IPS DF 19.7 (cell line): ENCODE measurements at regions not wholly inside any gene's neighbourhood (a gene's known extent, or its start where the extent isn't known, plus 50 kb on each side); places are given as distances from the start of the nearest gene placed in this dataset.

Experiments used
- DNase-seq: peaks from one replicate; pipeline ENCODE4 v3.0.0-alpha.2; 2013; ENCODE audit warnings: low read depth, low spot score

DNA sequence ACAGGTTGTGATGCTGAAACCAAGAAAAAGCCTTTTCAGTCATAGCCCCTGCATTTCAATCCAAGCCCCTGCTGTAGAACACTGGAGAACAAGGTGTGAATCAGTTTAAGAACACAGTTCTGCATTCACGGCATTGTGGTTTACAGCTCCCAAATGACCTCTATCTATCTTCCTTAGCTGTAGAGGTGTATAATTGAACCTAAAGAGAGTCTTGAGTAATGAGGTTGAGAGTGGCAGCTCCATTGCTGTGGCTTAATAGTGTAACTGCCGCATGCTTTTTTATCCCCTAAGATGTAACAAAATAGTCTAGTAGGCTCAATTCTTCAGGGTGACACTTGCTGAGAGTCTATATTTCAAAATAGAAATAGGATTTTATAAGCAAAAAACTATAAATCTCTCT, 121.3 kb upstream of the EPHA4 start:
- no peak for DNase-seq

DNA sequence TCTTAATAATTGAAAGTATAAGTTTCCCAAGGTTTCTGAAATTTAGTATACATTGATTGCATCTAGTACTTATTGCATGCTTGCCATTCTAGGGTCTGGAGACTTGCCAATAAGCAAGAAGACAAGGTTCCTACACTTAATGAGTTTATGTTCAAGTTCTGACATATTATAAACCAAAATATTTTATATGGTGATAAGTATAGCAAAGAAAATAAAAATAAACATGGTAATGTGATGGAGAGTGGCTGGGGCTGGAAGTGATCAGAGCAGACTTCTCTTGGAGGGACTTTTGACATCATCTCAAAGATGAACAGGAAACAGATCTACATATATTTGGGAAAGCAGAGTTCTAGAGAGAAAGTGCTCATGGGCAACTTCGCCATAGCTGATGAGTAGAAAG, 119.5 kb upstream of the EPHA4 start:
- DNase-seq, result no peak

- no peak for DNase-seq
These were observed 117.0 kb upstream of the EPHA4 start for GRCh38 chr2:221689140-221689539.

DNA sequence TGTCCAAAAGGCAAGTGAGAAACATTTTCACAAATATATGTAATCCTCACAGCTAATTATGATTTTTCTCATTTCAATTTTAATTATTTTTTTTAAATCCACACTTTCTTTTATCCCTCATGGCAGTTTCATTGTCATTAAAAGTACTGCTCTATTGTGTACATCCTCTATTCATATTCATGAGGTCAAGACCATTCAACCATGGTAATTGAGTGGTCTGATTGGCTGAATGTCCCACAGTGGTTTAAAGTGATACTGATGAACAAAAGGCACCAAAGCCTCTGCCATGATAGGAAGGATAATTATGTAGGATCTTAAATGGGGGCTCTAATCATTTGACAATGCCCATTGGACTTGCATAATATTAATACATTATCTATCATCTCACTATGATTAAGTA, 108.4 kb upstream of the EPHA4 start:
- no peak for DNase-seq

DNA sequence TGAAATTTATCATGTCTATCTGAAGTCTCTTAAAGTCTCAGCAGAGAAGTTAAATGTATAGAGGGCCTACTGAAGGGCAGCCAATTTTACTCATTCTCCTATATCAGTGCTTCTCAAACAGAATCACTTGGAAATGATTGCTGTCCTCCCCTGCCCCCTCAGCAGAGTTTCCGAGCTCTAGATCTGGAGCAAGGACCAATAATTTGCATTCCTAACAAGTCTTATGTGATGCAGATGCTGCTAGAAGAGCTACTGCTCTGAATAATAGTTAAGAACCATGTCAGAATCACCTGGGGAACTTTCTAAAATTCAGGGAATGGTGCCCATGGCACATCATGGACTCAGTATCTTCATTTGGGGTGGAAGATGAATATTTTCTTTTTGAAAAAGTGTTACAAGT, 105.6 kb upstream of the EPHA4 start:
- no peak for DNase-seq

- no peak for DNase-seq
These were observed 104.6 kb upstream of the EPHA4 start for GRCh38 chr2:221676566-221677172.

DNA sequence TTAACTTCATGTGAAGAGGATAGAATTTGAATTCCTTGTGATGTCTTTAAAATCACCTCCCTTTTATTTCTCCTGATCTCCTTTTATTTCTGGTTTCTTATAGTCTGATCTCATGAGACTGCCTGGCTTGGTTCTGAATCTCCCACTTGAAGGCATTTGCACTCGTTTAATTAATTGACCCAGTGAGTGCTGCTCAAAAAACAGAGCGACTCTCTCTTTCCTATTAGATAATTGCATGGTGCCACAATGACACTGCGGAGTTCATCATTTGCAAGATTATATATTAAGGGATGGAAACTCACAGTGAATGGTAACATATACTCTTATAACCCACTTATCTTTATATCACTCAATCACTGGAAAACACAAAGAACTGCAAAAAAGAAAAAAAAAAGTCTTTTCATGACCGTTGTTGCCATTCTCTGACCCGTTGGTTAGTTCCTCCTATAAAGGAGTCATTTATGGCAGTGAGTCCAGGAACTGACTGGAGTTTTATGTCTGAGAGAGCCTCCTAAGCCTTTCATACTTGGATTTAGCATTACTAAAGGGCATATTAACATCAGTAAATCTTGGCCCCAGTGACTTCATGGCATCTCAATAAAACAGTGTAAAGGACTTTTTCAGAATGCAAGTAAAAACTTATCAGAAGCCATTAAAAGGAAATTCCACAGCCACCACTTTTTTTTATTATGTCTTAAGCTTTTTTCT, 103.3 kb upstream of the EPHA4 start:
- no peak for DNase-seq

GRCh38 chr2:221674446-221674845, 102.3 kb upstream of the EPHA4 start:
- no peak for DNase-seq

DNA sequence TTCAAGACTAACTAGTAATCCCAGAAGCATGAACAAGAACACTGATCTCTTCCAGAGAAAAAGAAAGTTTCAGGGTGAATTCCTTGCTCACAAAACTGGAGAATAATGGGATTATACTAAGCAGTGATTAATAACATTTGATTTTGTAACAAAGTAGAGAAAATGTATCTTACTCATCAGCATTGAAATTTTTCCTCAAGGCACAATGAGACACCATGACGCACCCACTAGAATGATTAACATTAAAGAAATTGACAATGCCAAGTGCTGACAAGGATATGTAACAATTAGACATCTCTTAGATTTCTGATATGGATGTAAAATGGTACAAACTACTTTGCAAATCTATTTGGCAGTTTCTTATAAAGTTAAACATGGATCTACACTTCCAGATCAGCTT, 101.1 kb upstream of the EPHA4 start:
- no peak for DNase-seq

DNA sequence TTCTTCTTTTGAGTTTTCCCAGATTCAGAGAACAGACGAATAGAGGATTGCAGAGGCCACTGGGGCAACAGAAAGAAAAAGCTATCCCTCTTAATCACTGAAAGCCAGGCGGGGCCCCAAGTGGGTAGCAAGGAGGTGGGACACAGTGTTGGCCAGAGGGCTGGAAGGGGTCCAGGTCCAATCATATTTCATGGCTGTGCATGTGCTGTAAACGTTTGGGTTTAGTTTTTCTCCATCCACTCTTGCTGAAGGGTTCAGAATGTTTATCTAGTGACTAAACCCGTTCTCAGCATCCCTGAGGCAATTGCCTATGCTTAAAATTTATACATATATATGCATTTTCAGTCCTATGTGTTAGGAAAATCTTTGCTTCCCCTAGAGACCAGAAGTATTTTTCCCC, 99.4 kb upstream of the EPHA4 start:
- no peak for DNase-seq

- no peak for DNase-seq
These were observed 90.7 kb upstream of the EPHA4 start for GRCh38 chr2:221662689-221663391.

DNA sequence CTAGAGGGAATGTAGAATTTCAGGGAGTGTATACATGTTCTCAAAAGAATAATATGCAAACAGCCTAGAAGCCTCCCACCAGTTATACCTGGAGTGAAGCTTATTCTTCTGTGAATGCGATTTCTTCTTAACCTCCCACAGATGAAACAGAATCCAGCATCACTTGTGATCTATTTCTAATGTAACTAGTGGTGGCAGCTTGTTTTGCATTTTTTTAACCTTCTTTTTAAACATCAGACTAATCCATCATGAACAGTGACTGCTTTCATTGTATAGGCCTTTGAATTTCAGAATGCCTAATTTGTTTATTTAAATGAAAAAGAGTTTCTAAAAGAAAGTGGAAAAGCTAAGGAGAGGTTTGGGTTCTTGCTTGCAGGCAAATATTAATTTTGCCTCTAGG, 85.7 kb upstream of the EPHA4 start:
- DNase-seq, result no peak

- DNase-seq, result no peak
These were observed 83.2 kb upstream of the EPHA4 start for GRCh38 chr2:221655300-221655699.

DNA sequence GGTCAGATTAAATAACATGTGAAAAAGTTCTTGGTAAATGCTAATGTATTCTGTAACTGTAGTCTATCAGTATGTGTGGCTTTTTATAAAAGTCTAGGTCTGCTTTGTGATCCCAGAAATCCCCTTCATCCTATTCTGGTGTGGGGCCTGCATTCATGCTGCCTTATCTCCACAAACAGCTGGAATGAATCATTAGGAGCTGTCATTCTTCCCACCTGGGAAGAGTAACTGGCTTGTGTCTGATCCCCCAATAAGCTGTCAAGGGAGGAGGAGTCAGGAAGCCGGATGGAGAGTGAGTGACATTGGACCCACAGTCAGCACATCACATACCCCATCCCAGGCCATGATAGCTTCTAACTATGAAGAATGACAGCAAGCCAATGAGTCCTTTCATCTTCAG, 81.1 kb upstream of the EPHA4 start:
- DNase-seq, result no peak

- DNase-seq, result no peak
These were observed 77.1 kb upstream of the EPHA4 start for GRCh38 chr2:221649051-221649775.

DNA sequence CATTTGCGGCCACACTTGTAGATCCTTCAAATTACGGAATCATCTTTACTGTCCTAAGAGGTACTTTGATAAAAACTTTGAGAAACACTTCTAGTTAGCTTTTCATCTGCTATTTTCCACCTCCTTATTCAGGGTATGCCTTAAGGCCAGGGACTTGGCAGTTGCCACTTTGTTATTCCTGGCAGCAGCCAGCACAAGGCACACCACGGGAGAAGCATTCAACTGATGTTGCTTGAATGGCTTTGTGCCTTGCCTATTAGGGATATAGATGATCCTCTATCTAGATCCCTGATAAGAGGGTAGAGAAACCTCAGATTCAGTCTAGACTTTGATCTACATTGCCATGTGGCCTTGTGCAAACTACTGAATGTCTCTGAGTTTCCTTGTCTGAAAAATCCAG, 70.3 kb upstream of the EPHA4 start:
- DNase-seq, result no peak

- DNase-seq, result no peak
These were observed 69.2 kb upstream of the EPHA4 start for GRCh38 chr2:221641181-221641871.

- no peak for DNase-seq
These were observed 68.6 kb upstream of the EPHA4 start for GRCh38 chr2:221640686-221641085.

GRCh38 chr2:221637851-221638250, 65.7 kb upstream of the EPHA4 start:
- no peak for DNase-seq

DNA sequence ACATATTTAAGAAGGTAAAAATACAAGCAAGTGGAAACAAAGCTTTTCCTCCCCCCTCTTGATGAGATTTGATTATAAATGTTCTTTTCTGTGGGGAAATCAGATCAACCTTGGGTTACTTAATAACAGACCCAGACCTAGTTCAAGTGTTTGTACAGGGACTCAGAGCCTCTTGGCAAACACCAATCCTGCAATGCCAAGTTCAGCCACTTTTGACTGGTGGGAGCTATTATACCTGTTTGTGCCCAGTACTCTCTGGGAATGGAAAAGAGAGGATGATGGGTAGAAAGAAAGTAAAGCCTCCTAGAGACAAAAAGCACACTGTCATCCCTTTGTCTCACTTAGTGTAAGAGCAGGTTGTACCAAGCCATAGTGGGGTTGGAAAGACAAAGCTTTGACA, 63.8 kb upstream of the EPHA4 start:
- no peak for DNase-seq

GRCh38 chr2:221629468-221629867, 57.4 kb upstream of the EPHA4 start:
- DNase-seq, result no peak

DNA sequence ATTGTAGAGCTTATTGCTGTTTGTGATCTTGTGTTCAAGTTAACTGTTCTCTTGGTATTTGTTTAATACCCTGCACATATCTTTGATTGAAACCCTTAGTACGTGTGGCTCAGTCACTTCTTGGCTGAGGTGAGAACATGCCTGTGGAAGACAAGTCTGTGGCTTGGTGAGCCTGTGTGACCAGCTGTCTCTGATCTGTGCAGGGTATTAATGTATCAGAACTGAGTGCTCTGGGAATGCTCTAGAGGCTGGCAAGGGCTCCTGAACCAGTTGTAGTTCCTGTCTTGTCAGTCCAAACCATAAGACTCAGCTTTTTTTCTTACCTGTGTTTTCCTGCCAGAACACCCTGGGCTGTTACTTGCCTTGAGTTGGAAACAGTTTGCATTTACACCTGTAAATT, 52.4 kb upstream of the EPHA4 start:
- DNase-seq, result no peak
